COLO829 (cell line): ENCODE measurements at regions not wholly inside any gene's neighbourhood (a gene's known extent, or its start where the extent isn't known, plus 50 kb on each side); places are given as distances from the start of the nearest gene placed in this dataset.
"Not testable (repeated sequence)": the region's sequence is repeated elsewhere in the genome, so short reads cannot be mapped to it uniquely, and the experiment has no call there.

Experiments used
- DNase-seq: peaks from one replicate; pipeline ENCODE4 v3.0.0; 2012; ENCODE audit warnings: low spot score

DNA sequence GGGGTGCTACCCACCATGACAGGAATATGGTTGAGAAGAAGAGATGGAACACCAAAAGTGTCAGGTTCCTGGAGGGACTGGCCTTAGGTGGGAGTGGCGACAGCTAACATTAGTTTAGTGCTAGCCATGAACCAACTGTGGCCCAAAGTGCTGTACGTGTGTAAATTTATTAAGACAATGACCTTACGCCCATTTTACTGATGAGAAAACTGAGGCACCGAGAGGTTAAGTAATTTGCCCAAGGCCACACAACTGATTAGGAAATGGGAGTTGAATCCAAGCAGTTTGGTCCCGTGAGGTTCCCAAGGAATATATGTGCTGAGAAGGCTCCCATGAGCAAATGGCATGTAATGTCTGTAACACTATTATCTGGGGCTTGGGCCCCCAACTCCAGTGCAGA, 109.5 kb upstream of the SLC1A4 start:
- DNase-seq: no peak

DNA sequence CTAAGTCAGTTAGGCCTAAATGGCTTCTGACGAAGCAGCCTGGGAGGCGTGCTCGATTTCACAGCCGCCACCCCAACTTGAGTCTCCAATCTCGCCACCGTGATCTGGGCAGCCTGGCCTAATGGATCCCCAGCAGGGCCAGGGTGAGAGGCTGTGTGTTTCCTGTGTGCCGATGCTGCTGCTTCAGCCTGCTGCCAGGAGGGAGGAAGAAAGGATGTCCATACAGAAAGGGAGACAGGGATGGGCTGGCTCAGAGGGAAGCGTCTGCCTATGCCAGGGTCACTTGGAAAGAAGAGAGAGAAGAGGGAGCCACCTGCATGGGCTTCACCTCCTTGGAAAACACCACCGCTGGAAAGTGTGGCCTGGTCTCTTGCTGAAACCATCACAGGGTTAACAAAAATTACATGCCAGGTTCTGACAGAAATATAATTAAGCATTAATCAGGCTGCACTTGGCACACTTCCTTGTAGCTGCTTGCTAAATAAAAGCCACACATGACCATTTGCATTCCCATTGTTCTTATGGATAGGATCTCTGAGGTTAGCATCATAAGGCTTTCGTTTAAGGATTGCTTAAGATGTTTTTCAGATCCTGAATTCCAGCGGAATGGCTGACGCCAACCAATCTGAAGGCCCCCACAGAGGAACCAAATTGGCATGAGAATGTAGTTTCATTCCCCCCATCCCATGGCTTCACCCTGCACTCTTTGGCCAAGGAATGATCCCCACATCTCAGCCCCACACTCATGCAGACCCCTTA, 108.8 kb upstream of the SLC1A4 start:
- DNase-seq: no peak

DNA sequence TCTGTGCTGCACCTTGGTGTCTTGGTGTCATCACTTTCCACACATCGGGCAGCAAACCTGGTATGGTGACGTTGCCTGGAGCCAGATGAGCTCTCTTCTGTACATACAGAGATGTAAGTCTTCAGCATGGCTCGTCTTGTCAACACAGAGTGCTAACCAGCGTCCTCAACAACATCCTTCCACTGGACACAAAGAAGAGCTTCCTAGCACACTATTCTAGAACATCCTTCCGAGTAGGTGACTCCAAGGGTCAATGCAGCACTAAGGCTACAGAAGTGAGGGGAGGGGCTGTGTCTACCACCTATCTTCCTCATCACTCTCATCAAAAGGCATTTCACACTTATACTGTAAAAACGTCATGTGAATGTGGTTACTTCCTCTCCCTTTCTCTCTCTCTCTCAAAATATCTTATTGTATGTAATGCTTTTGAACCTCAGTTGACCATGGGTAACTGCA, 108.1 kb upstream of the SLC1A4 start:
- DNase-seq: no peak

DNA sequence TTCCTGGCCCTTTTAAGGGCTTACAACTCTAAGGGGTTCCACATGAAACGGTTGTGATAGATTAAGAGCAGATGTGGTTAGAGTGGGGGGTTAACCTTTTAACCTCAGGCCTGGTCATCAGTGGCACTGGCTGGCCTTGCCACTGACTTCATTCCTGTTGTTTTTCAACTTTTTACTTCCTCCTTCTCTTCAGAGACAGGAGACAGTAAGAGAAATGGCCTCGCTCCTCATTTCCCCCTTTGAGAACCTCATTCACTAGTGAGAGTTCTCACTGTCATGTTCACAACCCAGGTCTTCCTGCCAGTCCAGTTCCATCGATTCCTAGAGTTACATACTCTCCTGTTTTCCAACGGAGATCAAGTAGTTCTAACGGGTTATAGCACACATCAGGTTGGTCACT, 101.6 kb upstream of the SLC1A4 start:
- DNase-seq: no peak

DNA sequence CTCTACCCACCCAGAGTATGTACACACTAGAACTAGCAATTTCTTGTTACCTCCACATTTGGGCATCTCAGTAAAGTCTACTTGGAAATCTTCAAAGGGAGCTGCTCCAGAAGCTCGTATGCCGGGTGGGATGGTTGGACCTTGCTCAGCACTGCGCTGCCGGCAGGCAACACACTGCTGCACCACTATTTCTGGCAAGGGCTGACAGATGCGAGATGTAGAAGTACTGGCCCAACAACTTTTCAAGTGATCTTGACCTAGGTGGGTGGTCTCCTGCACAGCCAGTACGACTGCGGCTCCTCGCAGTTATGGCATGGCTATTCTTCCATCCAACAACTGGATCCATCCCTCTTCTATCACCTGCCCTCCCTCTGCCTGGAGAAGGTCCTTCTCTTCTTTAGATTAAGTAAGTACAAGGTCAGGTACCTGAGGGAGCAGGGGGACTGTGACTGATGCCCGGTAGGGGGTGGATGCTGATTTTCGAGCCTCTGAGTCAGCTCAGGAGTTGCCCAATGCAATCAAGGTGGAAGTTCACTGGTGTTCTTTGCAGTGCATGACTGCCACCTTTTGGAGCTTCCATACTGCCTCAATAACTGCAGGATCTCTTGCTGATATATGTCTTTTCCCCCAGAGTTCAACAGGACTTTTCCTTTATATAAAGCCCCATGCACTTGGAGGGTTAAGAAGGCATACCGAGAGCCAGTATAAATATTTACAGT, 100.4 kb upstream of the SLC1A4 start:
- DNase-seq: no peak

DNA sequence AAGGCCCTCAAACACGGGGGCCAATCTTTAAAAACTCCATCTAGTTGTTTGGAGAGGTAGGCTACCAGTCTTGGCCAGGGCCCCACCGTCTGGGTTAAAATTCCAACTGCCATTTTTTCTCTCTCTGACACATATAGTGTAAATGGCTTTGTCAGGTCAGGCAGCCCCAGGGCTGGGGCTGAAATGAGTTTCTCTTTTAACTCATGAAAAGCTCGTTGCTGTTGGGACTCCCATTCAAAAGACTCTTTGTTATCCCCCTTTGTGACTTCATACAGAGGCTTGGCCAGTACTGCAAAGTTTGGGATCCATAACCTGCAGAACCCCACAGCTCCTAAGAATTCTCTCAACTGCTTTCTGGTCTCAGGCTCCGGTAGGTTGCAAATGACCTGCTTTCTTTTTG, 99.4 kb upstream of the SLC1A4 start:
- DNase-seq: no peak

DNA sequence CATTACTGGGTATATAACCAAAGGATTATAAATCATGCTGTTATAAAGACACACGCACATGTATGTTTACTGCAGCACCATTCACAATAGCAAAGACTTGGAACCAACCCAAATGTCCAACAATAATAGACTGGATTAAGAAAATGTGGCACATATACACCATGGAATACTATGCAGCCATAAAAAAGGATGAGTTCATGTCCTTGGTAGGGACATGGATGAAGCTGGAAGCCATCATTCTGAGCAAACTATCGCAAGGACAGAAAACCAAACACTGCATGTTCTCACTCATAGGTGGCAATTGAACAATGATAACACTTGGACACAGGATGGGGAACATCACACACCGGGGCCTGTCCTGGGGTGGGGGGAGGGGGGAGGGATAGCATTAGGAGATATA, 92.6 kb upstream of the SLC1A4 start:
- not testable (repeated sequence) for DNase-seq

DNA sequence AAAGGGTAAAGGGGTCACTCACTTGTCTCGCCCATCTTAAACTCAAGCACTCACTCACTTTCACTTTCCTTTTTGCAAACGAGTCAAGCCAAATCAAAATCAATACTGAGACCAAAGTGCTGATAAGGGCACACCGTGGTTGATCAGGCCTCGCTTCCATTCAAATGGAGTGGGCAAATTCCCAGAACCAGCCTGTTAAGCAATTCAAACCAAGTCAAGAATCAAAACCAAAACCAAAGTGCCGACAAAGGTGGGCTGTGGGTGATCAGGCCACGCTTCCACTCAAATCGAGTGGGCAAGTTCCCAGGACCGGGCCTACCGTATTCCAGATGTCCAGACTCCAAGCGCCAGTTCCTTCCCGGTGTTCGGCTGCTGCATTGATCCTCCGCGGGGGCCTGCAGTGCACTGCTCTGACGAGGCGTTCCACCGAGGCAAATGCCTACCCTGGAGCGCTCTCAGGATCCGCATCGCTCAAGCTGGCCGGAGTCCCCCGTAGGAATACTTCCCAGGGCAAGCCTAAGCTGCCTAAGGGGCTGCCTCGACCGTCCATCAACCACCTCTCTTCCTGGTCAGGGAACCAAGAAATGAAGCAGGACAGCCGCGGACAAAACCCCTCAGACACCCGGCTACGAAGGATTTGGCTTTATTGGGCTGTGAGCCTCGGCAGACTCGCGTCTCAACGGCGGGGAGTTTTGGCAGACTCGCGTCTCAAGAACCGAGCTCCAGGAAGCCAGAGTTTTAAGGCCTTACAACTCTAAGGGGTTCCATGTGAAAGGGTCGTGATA, 89.9 kb upstream of the SLC1A4 start:
- no peak for DNase-seq

DNA sequence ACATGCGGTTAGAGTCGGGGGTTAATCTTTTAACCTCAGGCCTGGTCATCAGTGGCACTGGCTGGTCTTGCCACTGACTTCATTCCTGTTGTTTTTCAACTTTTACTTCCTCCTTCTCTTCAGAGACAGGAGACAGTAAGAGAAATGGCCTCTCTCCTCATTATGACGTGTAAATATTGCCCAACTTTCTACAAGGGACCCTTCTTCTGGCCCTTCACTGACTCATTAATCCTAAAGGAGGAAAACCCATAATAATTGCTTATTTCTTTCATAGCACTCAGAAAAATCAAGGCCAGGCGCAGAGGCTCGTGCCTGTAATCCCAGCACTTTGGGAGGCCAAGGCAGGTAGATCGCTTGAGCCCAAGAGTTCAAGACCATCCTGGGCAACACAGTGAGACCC, 89.3 kb upstream of the SLC1A4 start:
- DNase-seq: not testable (repeated sequence)

DNA sequence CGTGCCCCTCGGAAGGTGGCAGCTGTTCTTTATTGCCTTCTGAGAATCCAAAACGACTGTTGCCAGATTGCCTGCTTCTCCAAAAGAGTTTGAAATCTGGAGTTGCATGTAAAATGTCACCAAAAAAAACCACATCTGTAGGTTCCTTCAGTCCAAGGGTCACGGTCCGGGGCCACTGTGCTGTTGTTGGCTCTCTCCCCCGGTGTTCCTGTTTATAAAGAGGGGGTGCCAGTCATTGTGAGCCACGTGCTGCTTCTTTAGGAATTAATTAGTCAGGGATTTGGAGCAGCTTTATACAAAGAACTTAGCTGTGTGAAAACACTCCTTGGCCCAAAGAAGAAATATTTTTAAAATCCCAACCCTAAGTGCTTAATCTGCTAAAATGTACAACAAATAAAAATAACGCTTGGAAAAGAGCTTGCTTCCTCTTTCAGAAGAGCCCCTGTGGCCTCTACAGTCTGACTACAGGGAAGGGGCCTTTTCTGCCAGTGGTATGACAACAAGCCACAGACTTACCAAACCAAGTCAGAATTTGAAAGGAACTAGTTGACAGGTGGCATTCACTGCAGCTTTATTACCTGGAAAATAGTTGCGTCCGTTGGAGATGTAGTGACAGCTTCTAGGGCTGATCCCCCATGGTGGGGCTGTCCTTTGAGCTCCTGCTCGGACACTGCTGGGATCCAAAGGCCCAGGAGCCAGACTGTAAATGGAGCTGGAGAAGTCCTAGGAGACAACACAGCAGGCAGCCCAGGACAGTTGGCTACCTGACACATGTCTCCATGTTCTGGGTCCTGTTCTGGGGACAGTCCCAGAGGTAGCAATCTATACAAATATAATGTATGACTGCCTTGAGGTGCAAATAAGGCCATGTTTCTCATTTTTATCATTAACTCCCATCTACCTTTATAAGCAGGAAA, 84.5 kb upstream of the SLC1A4 start:
- DNase-seq: no peak

DNA sequence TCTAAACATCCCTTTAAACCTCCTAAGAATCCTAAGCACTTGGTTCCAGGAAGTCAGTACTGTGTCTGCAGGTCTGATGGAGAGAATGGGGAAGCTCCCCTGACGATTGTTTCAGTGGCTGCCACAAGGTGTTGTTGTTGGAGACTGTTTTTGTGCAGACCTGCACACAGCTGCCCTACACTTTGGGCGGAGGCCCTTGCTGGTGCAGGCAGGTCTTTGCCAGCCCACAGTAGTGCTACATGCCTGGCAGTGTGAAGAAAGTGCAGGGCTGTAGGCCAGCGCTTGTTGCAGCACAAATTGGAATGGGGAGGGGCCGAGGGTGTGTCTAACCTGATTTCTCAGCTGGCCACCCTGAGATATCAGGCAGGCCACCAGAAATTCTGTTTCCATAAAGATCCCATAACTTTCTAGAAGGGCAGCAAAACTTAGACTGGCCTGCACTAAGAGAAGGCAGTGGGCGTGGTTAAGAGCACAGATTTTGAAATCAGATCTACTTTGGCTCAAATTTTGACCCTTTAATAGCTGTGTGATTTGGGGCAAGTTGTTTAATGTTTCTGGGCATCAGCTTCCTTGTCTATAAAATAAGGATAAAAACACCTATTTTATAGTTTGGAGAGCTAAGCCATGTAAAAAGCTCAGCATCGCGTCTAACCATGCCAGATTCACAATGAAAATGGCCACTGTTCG, 83.7 kb upstream of the SLC1A4 start:
- no peak for DNase-seq

DNA sequence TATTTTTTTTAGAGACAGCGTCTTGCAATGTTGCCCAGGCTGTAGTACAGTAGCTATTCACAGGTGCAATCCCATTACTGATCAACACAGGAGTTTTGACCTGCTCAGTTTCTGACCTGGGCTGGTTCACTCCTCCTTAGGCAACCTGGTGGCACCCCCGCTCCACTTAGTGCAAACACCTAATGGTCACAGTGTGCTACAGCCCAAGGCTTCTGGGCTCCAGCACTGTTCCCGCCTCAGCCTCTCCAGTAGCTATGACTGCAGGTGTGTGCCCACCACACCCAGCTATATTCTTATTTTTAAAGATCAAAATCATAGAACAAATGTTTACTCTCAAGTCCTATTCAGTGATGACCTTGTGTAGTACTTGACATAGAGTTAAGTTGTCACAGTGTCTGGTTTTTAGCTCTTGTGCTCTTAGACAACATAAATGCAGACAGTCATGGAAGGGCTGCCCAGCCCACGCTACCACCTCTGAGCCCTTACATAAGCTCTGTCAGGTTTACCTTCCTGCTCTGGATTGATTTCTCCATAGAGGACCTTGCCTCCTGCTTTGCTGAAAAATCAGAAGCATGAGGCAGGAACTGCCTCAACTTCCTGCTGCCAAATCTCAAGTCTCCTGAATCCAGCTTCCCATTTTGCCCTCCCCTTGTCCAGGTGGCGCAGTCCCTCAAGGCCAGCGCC, 82.2 kb upstream of the SLC1A4 start:
- DNase-seq: no peak

DNA sequence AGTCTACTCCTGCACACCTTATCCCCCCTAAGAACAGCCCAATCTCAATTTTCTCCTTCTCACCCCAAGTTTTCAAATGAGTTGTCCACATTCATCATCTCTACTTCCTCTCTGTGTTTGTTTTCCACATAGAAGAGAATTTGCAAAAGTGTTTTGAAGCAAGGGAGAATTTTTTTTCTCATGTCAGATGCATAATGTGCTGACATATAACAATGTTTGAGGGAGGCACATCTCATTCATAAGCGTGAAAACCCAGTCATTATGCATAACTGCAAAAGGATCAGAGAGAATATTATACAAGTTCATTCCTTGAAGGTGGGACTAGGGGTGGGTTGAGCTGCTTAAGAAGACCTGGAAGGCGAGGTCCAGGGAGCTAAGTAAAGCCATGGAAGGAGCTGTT, 80.8 kb upstream of the SLC1A4 start:
- DNase-seq: no peak

DNA sequence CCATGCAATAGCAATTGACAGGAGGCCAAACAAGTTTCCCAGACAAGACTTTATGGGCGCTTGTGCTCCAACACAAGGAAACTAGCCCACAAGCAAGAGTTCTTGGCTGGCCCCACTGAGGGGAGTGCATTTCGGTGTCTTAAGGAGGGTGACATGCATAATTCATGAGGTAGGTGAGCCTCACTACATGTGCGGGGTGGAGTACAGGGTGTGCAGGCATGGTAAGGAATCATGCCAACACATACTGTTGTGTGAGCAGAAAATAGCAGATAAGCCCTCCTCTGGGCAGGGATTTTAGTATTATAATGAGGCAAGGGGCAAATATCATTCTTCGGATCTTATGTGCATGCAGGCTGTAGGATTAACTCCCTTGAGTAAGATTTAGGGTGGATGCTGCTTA, 78.7 kb upstream of the SLC1A4 start:
- no peak for DNase-seq

DNA sequence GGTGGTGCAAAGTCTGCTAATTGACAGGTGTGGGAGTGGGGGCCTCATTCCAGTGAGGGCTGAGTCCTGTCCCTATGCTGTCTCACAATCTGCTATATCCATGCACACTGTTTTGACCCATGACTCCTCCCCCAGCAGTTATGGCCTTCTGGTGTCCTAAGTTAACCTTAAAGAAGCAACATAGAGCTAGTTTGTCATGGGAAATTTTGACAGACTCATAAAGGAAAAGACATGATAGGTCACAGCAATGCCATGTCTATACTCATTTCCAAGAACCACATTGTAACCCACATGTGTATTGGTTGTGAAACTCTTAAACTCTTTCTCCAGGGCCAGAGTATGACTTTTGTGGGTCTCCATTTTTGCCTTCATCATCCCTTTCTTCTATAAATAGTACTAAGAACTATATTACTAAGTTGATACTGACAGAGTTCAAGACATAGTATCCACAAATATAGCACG, 78.2 kb upstream of the SLC1A4 start:
- DNase-seq: no peak

DNA sequence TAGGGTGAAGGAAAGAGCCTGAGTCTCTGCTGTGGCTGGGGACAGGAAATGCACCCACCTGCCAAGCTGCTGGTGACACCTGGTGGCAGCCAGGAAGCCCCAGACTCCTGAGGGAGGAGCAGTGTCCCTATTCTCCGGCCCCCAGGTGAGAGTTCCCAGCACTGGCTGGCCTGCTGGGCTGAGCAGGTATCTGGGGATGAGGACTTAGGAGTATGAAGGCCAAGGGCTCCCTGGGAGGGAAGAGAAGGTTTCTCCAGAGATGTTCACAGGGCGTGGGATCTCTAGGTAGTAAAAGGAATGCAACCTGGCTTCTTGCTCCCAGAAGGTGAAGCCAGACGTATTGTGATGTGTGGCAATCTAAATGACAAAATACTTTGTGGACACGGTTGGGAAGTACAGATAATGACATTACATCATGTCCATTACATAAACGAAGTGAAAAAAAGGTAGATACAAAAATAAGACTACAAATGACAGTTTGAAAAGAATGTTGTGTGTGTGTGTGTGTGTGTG, 75.8 kb upstream of the SLC1A4 start:
- DNase-seq: no peak

DNA sequence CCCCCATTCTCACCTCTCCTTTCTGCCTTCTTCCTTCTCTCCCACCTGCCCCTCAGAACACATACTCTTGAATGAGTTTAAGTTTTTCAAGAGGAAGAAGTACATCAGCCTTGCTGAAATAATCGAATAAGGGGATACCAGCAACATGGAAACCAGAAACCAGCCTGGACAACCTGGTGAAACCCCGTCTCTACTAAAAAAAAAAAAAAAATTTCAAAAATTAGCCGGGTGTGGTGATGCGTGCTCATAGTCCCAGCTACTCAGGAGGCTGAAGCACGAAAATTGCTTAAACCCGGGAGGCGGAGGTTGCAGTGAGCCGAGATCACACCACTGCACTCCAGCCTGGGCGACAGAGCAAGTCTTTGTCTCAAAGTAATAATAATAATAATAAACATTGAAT, 75.0 kb upstream of the SLC1A4 start:
- DNase-seq: no peak

DNA sequence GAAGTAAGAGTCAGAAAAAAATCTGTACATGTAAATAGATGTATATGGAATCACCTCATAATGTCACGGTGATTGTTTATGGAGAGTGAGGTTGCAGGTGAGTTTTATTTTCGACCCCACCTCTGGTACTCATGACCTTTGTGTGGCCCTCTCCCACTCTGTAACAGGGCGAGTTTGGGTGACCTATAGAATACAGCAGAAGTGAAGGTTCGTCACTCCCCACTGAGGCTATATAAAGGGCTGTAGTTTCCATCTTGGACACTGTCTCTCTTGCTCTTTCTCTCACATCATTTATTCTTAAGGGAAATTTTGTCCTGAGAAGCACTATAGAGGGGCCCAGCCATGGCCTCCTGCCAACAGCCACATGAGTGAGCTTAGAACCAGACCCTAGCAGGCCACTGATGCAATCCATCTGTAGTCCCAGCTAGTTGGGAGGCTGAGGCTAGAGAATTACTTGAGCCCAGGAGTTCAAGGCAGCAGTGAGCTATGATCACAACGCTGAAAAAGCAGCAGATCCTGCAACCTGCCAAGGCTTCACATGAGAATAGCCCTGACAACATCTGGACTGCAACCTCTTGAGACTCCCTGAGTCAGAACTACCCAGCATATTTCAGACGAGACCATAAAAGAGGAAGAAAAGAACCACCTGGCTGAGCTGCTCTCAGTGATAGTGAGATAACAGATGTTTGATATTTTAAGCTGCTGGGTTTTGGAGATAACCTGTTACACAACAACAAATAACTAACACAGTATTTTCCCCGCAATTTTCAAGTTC, 74.3 kb upstream of the SLC1A4 start:
- no peak for DNase-seq

DNA sequence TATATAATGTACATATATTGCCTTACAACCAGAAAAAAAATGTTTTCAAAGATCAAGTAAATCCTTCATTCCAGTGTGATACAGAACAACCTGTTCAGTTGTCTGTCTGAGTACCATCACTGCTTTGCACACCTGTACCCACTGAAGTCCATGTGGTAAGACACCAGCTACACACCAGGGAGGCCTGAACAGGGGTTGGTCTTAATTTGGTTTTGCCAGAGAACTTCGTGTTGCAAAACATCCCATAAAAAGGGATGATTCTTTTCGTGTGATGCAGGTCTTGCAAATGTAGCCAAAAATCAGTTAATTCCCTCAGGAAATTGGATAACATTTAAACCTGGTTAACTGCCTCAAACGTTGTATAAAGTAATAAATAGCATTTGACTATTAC, 73.7 kb upstream of the SLC1A4 start:
- no peak for DNase-seq
